ENCODE measurements at regions not wholly inside any gene's neighbourhood (a gene's known extent, or its start where the extent isn't known, plus 50 kb on each side); places are given as distances from the start of the nearest gene placed in this dataset.

- no peak for DNase-seq
- TF ChIP-seq CTCF (IDR thresholded peaks at IDR 0.05) (no peak), POLR2A (IDR thresholded peaks at IDR 0.05) (no peak)
- no peaks in the 10 kb centered on the region for H3K4me1 ChIP-seq
- H3K4me3 ChIP-seq = no peak overlapping the region
- H3K27ac ChIP-seq = no peak overlapping the region
- H3K9me3 ChIP-seq = no peaks in the 10 kb centered on the region
- no peaks in the 10 kb centered on the region for H3K27me3 ChIP-seq
- H3K36me3 ChIP-seq = no peaks in the 10 kb centered on the region
Measured at GRCh38 chr7:26593896-26594295, 270.5 kb downstream of the SKAP2 start.

GRCh38 chr7:26594553-26594952, 269.8 kb downstream of the SKAP2 start:
- no peaks in the 10 kb centered on the region for H3K27me3 ChIP-seq
- H3K27ac ChIP-seq = no peak overlapping the region
- H3K36me3 ChIP-seq = no peaks in the 10 kb centered on the region
- H3K9me3 ChIP-seq = no peaks in the 10 kb centered on the region
- no peaks in the 10 kb centered on the region for H3K4me1 ChIP-seq
- no peak overlapping the region for H3K4me3 ChIP-seq
- DNase-seq = no peak
- TF ChIP-seq POLR2A (IDR thresholded peaks at IDR 0.05) (no peak), CTCF (IDR thresholded peaks at IDR 0.05) (no peak)

- no peak for TF ChIP-seq POLR2A (IDR thresholded peaks at IDR 0.05)
- no peak for TF ChIP-seq CTCF (IDR thresholded peaks at IDR 0.05)
- Histone ChIP-seq H3K27ac (no peak overlapping the region), H3K4me3 (no peak overlapping the region), H3K9me3 (no peaks in the 10 kb centered on the region), H3K4me1 (no peaks in the 10 kb centered on the region), H3K36me3 (no peaks in the 10 kb centered on the region), H3K27me3 (no peaks in the 10 kb centered on the region)
- no peak for DNase-seq
Measured at GRCh38 chr7:26598867-26599266, 265.5 kb downstream of the SKAP2 start.

GRCh38 chr7:26599982-26600381, 264.4 kb downstream of the SKAP2 start:
- DNase-seq = no peak
- no peak overlapping the region for H3K27ac ChIP-seq
- H3K27me3 ChIP-seq = no peaks in the 10 kb centered on the region
- TF ChIP-seq CTCF (IDR thresholded peaks at IDR 0.05) (no peak), POLR2A (IDR thresholded peaks at IDR 0.05) (no peak)
- H3K4me3 ChIP-seq = no peak overlapping the region
- H3K36me3 ChIP-seq = no peaks in the 10 kb centered on the region
- no peaks in the 10 kb centered on the region for H3K9me3 ChIP-seq
- H3K4me1 ChIP-seq = no peaks in the 10 kb centered on the region

GRCh38 chr7:26600411-26600810, 264.0 kb downstream of the SKAP2 start:
- DNase-seq = no peak
- H3K4me1 ChIP-seq = no peaks in the 10 kb centered on the region
- no peaks in the 10 kb centered on the region for H3K36me3 ChIP-seq
- H3K27ac ChIP-seq = no peak overlapping the region
- no peak for TF ChIP-seq CTCF (IDR thresholded peaks at IDR 0.05)
- no peak for TF ChIP-seq POLR2A (IDR thresholded peaks at IDR 0.05)
- H3K27me3 ChIP-seq = no peaks in the 10 kb centered on the region
- H3K4me3 ChIP-seq = no peak overlapping the region
- H3K9me3 ChIP-seq = no peaks in the 10 kb centered on the region

GRCh38 chr7:26603631-26604030, 260.8 kb downstream of the SKAP2 start:
- no peaks in the 10 kb centered on the region for H3K9me3 ChIP-seq
- no peak overlapping the region for H3K27ac ChIP-seq
- no peaks in the 10 kb centered on the region for H3K27me3 ChIP-seq
- no peak overlapping the region for H3K4me3 ChIP-seq
- TF ChIP-seq CTCF (IDR thresholded peaks at IDR 0.05) (no peak), POLR2A (IDR thresholded peaks at IDR 0.05) (no peak)
- DNase-seq = no peak
- H3K36me3 ChIP-seq = no peaks in the 10 kb centered on the region
- H3K4me1 ChIP-seq = no peaks in the 10 kb centered on the region

All from Peyer's patch (tissue), 4 donors.